GM21576 (cell line): ENCODE measurements at regions not wholly inside any gene's neighbourhood (a gene's known extent, or its start where the extent isn't known, plus 50 kb on each side); places are given as distances from the start of the nearest gene placed in this dataset.
"Not testable (repeated sequence)": the region's sequence is repeated elsewhere in the genome, so short reads cannot be mapped to it uniquely, and the experiment has no call there.

ENCODE experiments used
- ATAC-seq: cut with Tn5 transposase; IDR thresholded peaks from one replicate; pipeline ENCODE4 v1.9.1; 2021; ENCODE audit warnings: mild to moderate bottlenecking, moderate library complexity; ENCODE audit not compliant: unreplicated experiment

GRCh38 chr6:115814907-115815306 lies 245.8 kb downstream of the FRK start:
- no peak for ATAC-seq

- ATAC-seq, result no peak
These were observed 249.2 kb downstream of the FRK start for GRCh38 chr6:115811541-115811940.

DNA sequence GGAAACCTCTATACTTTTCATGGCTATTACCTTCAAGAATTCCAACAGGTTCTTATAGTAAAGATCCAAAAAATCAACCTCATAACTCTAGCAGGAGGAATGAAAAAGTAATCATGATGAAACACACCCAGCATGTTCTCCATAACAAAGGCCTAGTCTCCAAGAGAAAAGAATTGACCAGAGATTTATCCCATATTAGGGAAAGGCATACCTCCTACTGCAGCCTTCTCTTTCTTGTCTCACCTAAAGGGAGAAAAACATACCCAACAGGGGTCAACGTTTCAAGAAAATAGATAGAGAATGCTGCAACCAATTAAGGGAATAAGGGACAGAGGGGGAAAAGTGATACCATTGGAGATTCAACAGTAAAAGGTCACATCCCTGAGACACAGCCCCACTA lies 262.5 kb downstream of the FRK start:
- no peak for ATAC-seq

GRCh38 chr6:115796829-115797228 lies 263.9 kb downstream of the FRK start:
- ATAC-seq, result no peak

DNA sequence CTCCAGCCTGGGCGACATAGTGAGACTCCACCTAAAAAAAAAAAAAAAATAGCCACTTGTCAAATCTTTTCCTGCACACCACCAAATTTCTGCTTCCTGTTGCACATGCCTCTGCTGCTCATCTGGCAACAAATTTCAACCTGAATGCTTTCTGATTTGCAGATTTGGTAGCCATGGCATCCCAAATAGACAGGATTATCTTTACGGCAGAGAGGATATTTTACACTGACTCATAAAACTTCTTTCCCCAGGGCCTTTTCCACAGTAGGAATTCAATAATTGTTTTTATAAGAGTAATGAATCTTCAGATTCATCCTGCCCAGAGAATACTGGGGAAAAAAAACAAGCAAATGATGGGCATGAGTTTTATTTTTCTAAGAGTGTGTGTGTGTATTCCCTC lies 264.6 kb downstream of the FRK start:
- ATAC-seq, result no peak

DNA sequence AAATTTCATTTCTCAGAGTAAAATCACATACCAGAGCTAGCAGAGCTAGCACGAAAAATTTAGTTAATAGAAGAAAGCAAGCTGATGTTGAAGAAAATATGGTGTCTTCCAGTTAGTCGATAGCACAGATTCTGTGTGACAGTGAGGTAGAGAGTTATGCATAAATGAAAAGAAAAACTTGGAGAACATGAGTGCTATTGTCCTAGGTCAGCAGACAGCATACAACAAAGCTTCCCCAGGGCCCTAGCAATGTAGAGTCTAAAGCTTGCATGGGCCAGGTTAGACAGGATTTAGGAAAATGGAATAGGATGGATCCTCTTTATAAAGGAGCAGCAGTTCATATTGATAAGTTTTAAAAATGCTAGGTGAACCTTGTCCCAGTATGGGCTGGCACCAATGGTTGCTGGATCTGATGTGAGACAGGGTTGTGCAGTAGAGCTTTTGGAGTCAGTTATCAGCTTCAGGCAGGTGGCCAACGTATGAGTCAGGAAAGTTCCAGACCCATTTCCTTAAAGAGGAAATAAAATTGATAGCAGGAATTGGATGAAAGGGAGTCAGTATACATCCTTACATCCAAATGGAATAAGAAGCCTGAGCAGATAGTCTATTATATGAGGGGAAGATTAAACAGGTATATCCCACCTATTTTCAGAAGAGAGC lies 277.2 kb downstream of the FRK start:
- no peak for ATAC-seq

- ATAC-seq, result no peak
These were observed 278.1 kb downstream of the FRK start for GRCh38 chr6:115782612-115783011.

- no peak for ATAC-seq
These were observed 286.9 kb downstream of the FRK start for GRCh38 chr6:115773741-115774140.

GRCh38 chr6:115770851-115771250 lies 289.8 kb downstream of the FRK start:
- ATAC-seq, result no peak

DNA sequence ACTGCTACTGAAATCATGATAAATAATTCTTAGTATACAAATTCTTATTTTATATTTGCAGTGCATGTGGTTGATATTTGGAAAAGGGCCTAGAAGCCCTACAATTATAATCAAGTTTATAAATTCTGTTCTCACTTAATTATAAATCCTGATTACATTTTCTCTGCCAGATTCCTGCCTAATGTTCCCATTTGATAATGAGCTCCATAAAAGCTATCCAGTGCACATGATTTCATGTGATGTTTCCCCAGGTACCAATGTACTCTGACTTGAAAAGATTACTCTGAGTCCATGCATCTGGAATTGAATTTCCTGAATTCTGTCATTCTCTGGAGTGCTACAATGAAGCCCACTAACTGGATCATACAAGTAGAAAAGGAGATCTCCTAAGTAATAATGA lies 292.2 kb downstream of the FRK start:
- no peak for ATAC-seq

DNA sequence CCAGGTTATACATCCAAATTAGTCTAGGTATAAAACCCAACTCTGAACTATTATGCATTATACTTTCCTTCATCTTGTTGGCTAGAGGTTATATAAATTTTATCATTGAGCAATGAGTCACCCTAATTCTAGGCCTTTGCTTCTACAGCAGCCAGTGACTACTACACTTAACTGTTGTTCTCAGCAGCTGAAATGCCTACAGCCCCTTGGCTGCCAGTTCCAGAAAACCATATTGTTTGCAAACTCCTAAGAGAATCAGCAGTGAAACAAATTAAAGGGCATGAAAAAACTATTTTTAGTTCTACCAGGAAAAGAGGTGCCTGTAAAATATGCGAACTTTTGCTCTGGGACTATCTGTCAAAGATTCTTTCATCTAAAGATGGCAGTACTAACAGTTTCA lies 292.8 kb downstream of the FRK start:
- ATAC-seq, result no peak

DNA sequence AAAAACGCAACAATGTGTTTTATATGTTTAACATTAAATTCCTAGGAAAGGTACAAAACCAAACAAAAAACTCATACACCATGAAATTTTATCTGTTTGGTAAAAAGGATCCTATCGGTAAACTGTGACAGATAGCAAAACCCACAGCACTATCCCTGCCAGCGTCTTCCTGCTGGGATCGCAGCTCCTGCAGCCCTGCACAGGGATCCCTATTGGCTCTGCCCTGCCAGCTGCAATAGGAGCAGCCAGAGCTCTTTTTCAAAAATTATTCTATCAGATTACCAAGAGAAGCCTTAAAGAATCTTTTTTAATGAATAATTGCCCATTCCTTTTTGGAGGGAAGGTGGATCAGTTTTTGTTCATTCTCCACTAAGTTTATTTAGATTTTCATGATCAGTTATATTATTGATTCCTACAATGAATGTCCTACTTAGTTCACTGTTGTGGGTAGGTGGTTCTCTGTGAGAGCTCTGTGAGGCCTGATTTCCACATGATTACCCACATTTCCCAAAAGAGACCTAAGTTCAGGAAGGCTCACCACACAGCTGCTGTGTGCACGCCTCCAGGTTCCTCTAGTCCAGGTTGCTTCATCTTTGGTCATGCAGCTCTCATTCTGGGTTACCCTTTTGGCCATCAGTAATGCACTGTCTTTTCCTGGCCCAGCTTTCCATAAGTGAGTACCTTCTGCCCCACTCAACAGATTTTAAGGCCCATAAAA lies 293.8 kb downstream of the FRK start:
- no peak for ATAC-seq

DNA sequence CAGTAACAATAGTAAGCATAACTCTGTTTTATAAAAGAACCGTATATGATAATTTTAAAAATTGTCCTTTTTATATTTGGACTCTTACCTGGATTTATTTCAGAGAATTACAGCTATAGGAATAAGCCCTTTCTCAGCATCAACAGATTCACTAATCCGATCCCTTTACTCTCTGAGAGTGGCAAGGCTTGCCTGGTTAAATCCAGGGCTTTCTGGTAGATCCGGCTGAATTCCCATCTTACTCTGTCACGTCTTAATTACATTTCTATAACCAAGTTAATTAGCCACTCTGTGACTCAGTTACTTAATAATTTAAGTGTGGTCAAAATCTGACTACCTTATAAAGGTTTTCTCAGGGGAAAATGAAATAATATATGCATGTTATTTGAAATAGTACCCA lies 294.7 kb downstream of the FRK start:
- no peak for ATAC-seq

GRCh38 chr6:115759051-115759450 lies 301.6 kb downstream of the FRK start:
- ATAC-seq, result no peak

GRCh38 chr6:115753446-115753845 lies 307.2 kb downstream of the FRK start:
- no peak for ATAC-seq

- no peak for ATAC-seq
These were observed 309.7 kb downstream of the FRK start for GRCh38 chr6:115750946-115751345.

GRCh38 chr6:115750292-115750691 lies 310.4 kb downstream of the FRK start:
- no peak for ATAC-seq

- ATAC-seq, result no peak
These were observed 313.0 kb downstream of the FRK start for GRCh38 chr6:115747719-115748118.

DNA sequence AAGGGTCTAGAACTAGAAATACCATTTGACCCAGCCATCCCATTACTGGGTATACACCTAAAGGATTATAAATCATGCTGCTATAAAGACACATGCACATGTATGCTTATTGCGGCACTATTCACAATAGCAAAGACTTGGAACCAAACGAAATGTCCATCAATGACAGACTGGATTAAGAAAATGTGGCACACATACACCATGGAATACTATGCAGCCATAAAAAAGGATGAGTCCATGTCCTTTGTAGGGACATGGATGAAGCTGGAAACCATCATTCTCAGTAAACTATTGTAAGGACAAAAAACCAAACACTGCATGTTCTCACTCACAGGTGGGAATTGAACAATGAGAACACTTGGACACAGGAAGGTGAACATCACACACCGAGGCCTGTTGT lies 314.1 kb downstream of the FRK start:
- not testable (repeated sequence) for ATAC-seq

DNA sequence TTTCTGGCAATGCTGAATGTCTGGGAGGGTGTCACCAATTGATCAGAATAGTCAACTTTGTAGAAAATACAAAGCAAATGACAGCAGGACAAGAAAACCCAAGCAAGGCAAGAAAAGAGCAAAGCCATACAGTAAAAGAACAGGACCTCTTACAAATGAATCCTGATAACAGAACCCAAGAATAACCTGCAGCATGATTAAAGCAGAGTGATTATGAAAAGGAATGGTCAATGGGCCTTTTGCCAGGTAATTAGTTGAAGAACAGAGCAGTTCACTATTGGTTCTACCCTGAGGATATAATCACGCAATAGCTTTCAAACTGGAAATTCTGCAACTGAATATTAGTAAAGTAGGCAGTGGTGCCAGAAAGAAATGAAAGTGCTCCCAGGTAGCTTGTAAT lies 319.8 kb downstream of the FRK start:
- no peak for ATAC-seq

DNA sequence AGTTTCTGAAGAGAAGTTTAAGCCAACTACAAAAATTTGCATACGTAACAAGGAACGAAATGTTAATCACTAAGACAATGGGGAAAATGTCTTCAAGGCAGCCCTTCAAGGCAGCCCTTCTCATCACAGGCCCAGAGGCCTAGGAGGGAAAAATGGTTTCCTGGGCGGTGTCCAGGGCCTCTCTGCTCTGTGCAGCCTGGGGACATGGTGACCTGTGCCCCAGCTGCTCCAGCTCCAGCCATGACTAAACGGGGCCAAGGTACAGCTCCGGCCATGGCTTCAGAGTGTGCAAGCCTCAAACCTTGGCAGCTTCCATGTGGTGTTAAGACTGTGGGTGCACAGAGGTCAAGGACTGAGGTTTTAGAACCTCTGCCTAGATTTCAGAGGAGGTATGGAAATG lies 325.1 kb downstream of the FRK start:
- ATAC-seq, result no peak

DNA sequence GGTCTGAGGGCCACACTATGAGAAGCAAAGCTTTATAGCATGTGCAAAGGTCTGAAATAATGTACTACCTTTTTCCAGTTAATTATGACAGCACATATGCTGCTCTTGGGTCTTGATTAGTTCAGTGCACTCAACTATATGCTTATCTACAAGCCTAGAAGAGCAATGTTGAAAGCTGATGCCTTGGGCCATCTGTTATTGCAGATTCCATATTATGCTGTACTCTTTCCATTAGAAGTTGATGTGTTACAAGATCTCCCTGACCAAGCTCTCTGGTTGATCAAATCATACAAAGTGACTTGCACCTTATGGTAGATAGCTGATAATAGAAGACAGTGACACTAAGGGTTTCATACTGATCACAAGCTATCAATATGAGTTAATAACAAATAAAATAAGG lies 327.3 kb downstream of the FRK start:
- ATAC-seq, result no peak

GRCh38 chr6:115729036-115729435 lies 331.7 kb downstream of the FRK start:
- ATAC-seq, result no peak
